Epithelial cell of proximal tubule (primary cell): ENCODE measurements at regions not wholly inside any gene's neighbourhood (a gene's known extent, or its start where the extent isn't known, plus 50 kb on each side); places are given as distances from the start of the nearest gene placed in this dataset.

Experiments
- DNase-seq: peaks from one replicate; pipeline ENCODE4 v3.0.0-alpha.2; 2011; ENCODE audit warnings: low read depth
- H3K4me3 ChIP-seq: 2 replicates; pipeline ENCODE4 v1.5.1; 2011; ENCODE audit warnings: low read depth, mild to moderate bottlenecking, low read length
- TF ChIP-seq, protein P1 (sequence below): conservative IDR thresholded peaks from 2 replicates; pipeline ENCODE4 v1.5.1; 2012; ENCODE audit warnings: low read depth, mild to moderate bottlenecking, low read length

- H3K4me3 ChIP-seq, result no peak overlapping the region
- no peak for DNase-seq
- TF ChIP-seq, protein P1, sequence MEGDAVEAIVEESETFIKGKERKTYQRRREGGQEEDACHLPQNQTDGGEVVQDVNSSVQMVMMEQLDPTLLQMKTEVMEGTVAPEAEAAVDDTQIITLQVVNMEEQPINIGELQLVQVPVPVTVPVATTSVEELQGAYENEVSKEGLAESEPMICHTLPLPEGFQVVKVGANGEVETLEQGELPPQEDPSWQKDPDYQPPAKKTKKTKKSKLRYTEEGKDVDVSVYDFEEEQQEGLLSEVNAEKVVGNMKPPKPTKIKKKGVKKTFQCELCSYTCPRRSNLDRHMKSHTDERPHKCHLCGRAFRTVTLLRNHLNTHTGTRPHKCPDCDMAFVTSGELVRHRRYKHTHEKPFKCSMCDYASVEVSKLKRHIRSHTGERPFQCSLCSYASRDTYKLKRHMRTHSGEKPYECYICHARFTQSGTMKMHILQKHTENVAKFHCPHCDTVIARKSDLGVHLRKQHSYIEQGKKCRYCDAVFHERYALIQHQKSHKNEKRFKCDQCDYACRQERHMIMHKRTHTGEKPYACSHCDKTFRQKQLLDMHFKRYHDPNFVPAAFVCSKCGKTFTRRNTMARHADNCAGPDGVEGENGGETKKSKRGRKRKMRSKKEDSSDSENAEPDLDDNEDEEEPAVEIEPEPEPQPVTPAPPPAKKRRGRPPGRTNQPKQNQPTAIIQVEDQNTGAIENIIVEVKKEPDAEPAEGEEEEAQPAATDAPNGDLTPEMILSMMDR, result no peak
Measured at GRCh38 chr12:58154359-58154758, 213.0 kb downstream of the ATP23 start.

DNA sequence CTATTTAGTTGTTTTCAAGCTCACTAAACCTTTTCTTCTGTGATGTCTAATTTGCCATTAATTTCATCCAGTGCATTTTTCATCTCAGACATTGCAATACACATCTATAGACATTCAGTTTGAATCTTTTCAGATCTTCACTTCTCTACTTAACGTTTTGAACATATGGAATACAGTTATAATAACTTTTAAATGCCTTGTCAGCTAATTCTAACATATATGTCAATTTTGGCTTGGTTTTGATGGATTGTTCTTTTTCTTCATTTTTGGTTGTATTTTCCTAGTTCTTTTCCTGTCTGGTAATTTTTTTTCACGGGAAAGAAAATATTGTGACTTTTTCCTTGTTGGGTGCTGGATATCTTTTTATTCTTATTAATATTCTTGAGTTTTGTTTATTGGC, 215.3 kb downstream of the ATP23 start:
- no peak for DNase-seq
- TF ChIP-seq, protein P1, result no peak
- H3K4me3 ChIP-seq, result no peak overlapping the region

DNA sequence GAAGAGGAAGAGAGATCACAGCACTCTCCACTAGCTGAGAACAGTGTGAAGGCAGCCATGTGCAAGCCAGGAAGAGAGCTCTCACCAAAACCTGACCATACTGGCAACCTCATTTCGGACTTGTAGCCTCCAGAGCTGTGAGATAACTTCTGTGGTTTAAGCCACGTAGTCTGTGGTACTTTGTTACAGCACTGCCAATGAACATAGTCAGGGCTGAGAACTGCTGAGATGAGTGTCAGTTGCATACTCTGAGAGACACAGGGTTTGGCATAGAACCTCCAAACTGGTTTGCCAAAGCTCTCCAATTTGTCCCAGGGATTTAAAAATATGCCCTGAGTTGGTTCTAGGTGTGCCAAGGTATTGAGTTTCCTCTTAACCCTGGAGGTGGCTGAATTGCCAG, 218.6 kb downstream of the ATP23 start:
- no peak overlapping the region for H3K4me3 ChIP-seq
- TF ChIP-seq, protein P1, result no peak
- no peak for DNase-seq

GRCh38 chr12:58161773-58162172, 220.4 kb downstream of the ATP23 start:
- H3K4me3 ChIP-seq, result no peak overlapping the region
- TF ChIP-seq, protein P1, result no peak
- no peak for DNase-seq

GRCh38 chr12:58163021-58163420, 221.7 kb downstream of the ATP23 start:
- TF ChIP-seq, protein P1, result no peak

GRCh38 chr12:58166643-58167042, 225.3 kb downstream of the ATP23 start:
- TF ChIP-seq, protein P1, result no peak
- DNase-seq, result no peak
- H3K4me3 ChIP-seq, result no peak overlapping the region

More at GRCh38 chr12:58163021-58163420, 221.7 kb downstream of the ATP23 start:
- no peak for DNase-seq
- H3K4me3 ChIP-seq, result no peak overlapping the region

DNA sequence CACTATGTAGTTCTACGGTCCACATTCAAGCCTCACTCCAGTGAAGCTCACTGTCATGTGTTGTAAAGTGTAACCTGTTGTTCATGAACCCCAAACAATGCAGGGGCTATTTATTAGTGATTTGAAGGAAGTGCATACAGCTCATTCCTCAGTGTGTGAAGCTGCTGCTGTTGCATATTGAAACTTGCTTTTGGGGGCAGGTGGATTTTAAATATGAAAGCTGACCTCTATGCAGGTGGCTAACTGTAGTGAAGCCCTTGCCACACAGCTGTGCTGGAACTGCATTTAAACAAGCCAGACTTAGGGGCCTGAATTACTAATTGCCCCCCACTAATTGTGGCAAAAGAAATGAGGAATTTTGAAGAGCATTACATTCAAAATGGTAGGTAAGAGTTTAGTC, 226.3 kb downstream of the ATP23 start:
- DNase-seq, result no peak
- H3K4me3 ChIP-seq, result no peak overlapping the region
- TF ChIP-seq, protein P1, result no peak
